WTC11 (cell line): ENCODE measurements at regions not wholly inside any gene's neighbourhood (a gene's known extent, or its start where the extent isn't known, plus 50 kb on each side); places are given as distances from the start of the nearest gene placed in this dataset.

Experiments
- ATAC-seq: fragments of 200-7000 bp; cut with Tn5 transposase; 2 replicates; pipeline ENCODE4 v1.10.0; 2021; ENCODE audit warnings: mild to moderate bottlenecking, moderate library complexity
- CTCF ChIA-PET: fragments of 300-600 bp; sonication (Branson Sonifier 250); formaldehyde crosslinking; loops from one replicate; lab custom pipeline; 2021; ENCODE audit warnings: antibody characterized with exemption; lab: Charles Lee
- POLR2A ChIA-PET: fragments of 350-600 bp; sonication (Branson Sonifier 250); formaldehyde crosslinking; loops from one replicate; lab custom pipeline; 2021; ENCODE audit warnings: antibody characterized with exemption; lab: Charles Lee
- DNase-seq: peaks from one replicate; pipeline ENCODE4 v3.0.0; 2021; ENCODE audit warnings: low spot score
- H3K27ac Mint-ChIP-seq: 2 replicates; pipeline ENCODE4 v1.8.0; 2021; ENCODE audit warnings: mixed read lengths
- H3K27me3 Mint-ChIP-seq: 2 replicates; pipeline ENCODE4 v1.8.0; 2021; ENCODE audit warnings: low read depth, mild to moderate bottlenecking, moderate library complexity, mixed read lengths
- H3K36me3 Mint-ChIP-seq: 2 replicates; pipeline ENCODE4 v1.8.0; 2021; ENCODE audit warnings: mixed read lengths
- H3K4me1 Mint-ChIP-seq: 2 replicates; pipeline ENCODE4 v1.8.0; 2022; ENCODE audit warnings: mixed read lengths
- H3K4me3 Mint-ChIP-seq: 2 replicates; pipeline ENCODE4 v1.8.0; 2021; ENCODE audit warnings: mild to moderate bottlenecking, moderate library complexity, mixed read lengths
- H3K9me3 Mint-ChIP-seq: 2 replicates; pipeline ENCODE4 v1.8.0; 2021; ENCODE audit warnings: mixed read lengths
- ARID4B ChIP-seq: sonication (generic); formaldehyde crosslinking; IDR thresholded peaks from 2 replicates; pipeline ENCODE4 v1.8.0; 2023; ENCODE audit warnings: missing genetic modification reagents, mild to moderate bottlenecking, borderline replicate concordance
- CBFB ChIP-seq: sonication (generic); formaldehyde crosslinking; IDR thresholded peaks from 2 replicates; pipeline ENCODE4 v1.8.1; 2022; ENCODE audit warnings: mild to moderate bottlenecking, low read depth, missing genetic modification reagents
- CDX4 ChIP-seq: fragments of 250-450 bp; sonication (Bioruptor Pico); IDR thresholded peaks from 2 replicates; pipeline ENCODE4 v1.9.0; 2021; ENCODE audit warnings: moderate library complexity, mild to moderate bottlenecking, inconsistent platforms, borderline replicate concordance
- CREB1 ChIP-seq: sonication (generic); formaldehyde crosslinking; IDR thresholded peaks from 2 replicates; pipeline ENCODE4 v1.8.0; 2023; ENCODE audit warnings: mild to moderate bottlenecking, missing genetic modification reagents
- E2F1 ChIP-seq: sonication (generic); formaldehyde crosslinking; IDR thresholded peaks from 2 replicates; pipeline ENCODE4 v1.8.0; 2022; ENCODE audit warnings: mild to moderate bottlenecking, missing genetic modification reagents
- ELF4 ChIP-seq: sonication (generic); formaldehyde crosslinking; IDR thresholded peaks from 2 replicates; pipeline ENCODE4 v1.8.1; 2022; ENCODE audit warnings: low read depth, mild to moderate bottlenecking, moderate library complexity, missing genetic modification reagents
- FOXJ3 ChIP-seq: sonication (generic); formaldehyde crosslinking; IDR thresholded peaks from 2 replicates; pipeline ENCODE4 v1.9.0; 2021; ENCODE audit warnings: missing genetic modification reagents, mild to moderate bottlenecking, borderline replicate concordance
- GRHL2 ChIP-seq: fragments of 250-450 bp; sonication (Bioruptor Pico); IDR thresholded peaks from 2 replicates; pipeline ENCODE4 v1.8.0; 2022; ENCODE audit warnings: mild to moderate bottlenecking, moderate library complexity; ENCODE audit not compliant: insufficient replicate concordance, severe bottlenecking
- GTF2I ChIP-seq: fragments of 250-450 bp; sonication (Bioruptor Pico); conservative IDR thresholded peaks from 2 replicates; pipeline ENCODE4 v1.4.0; 2021; ENCODE audit warnings: mild to moderate bottlenecking
- MLX ChIP-seq: sonication (generic); formaldehyde crosslinking; IDR thresholded peaks from 2 replicates; pipeline ENCODE4 v1.8.1; 2023; ENCODE audit warnings: mild to moderate bottlenecking, missing genetic modification reagents, moderate library complexity
- MXD4 ChIP-seq: fragments of 250-450 bp; sonication (Bioruptor Pico); IDR thresholded peaks from 2 replicates; pipeline ENCODE4 v1.8.0; 2021; ENCODE audit warnings: mild to moderate bottlenecking, moderate library complexity, borderline replicate concordance
- MYBL2 ChIP-seq: sonication (generic); formaldehyde crosslinking; IDR thresholded peaks from 2 replicates; pipeline ENCODE4 v1.8.1; 2023; ENCODE audit warnings: mild to moderate bottlenecking, moderate library complexity, missing genetic modification reagents
- NFATC4 ChIP-seq: fragments of 250-450 bp; sonication (Bioruptor Pico); IDR thresholded peaks from 2 replicates; pipeline ENCODE4 v1.9.0; 2021; ENCODE audit warnings: mild to moderate bottlenecking
- NFE2L1 ChIP-seq: sonication (generic); formaldehyde crosslinking; IDR thresholded peaks from 2 replicates; pipeline ENCODE4 v1.8.1; 2023; ENCODE audit warnings: missing genetic modification reagents
- NR1H2 ChIP-seq: sonication (generic); formaldehyde crosslinking; IDR thresholded peaks from 2 replicates; pipeline ENCODE4 v1.9.0; 2021; ENCODE audit warnings: mild to moderate bottlenecking, moderate library complexity, missing genetic modification reagents
- OVOL2 ChIP-seq: fragments of 250-450 bp; sonication (Bioruptor Pico); IDR thresholded peaks from 2 replicates; pipeline ENCODE4 v1.9.0; 2021; ENCODE audit warnings: mild to moderate bottlenecking, borderline replicate concordance
- PRRX2 ChIP-seq: fragments of 250-450 bp; sonication (Bioruptor Pico); IDR thresholded peaks from 2 replicates; pipeline ENCODE4 v1.8.0; 2021; ENCODE audit warnings: mild to moderate bottlenecking
- RORB ChIP-seq: fragments of 250-450 bp; sonication (Bioruptor Pico); IDR thresholded peaks from 2 replicates; pipeline ENCODE4 v1.9.0; 2021; ENCODE audit warnings: mild to moderate bottlenecking
- TCF7 ChIP-seq: sonication (generic); formaldehyde crosslinking; IDR thresholded peaks from 2 replicates; pipeline ENCODE4 v1.8.0; 2022; ENCODE audit warnings: mild to moderate bottlenecking, low read depth, missing genetic modification reagents, moderate library complexity
- TEAD1 ChIP-seq: sonication (generic); formaldehyde crosslinking; IDR thresholded peaks from 2 replicates; pipeline ENCODE4 v1.8.0; 2022; ENCODE audit warnings: mild to moderate bottlenecking, missing genetic modification reagents
- TP53 ChIP-seq: sonication (generic); formaldehyde crosslinking; IDR thresholded peaks from 2 replicates; pipeline ENCODE4 v1.8.1; 2023; ENCODE audit warnings: mild to moderate bottlenecking, missing genetic modification reagents
- ZNF121 ChIP-seq: sonication (generic); formaldehyde crosslinking; IDR thresholded peaks from 2 replicates; pipeline ENCODE4 v1.8.0; 2023; ENCODE audit warnings: missing genetic modification reagents
- ZNF219 ChIP-seq: sonication (generic); formaldehyde crosslinking; IDR thresholded peaks from 2 replicates; pipeline ENCODE4 v1.8.0; 2023; ENCODE audit warnings: missing genetic modification reagents, mild to moderate bottlenecking, borderline replicate concordance
- ZNF263 ChIP-seq: sonication (generic); formaldehyde crosslinking; IDR thresholded peaks from 2 replicates; pipeline ENCODE4 v1.8.1; 2022; ENCODE audit warnings: low read depth, mild to moderate bottlenecking, moderate library complexity, missing genetic modification reagents
- ZNF281 ChIP-seq: sonication (generic); formaldehyde crosslinking; IDR thresholded peaks from 2 replicates; pipeline ENCODE4 v1.8.0; 2023; ENCODE audit warnings: mild to moderate bottlenecking, missing genetic modification reagents
- ZNF317 ChIP-seq: sonication (generic); formaldehyde crosslinking; IDR thresholded peaks from 2 replicates; pipeline ENCODE4 v1.8.1; 2023; ENCODE audit warnings: low read depth, mild to moderate bottlenecking, moderate library complexity, missing genetic modification reagents, borderline replicate concordance

GRCh38 chr20:54922636-54923035, 447.2 kb downstream of the DOK5 start:
- H3K4me1 Mint-ChIP-seq = no peaks in the 10 kb centered on the region
- H3K36me3 Mint-ChIP-seq = peaks cover 65% of the 10 kb centered on the region
- peaks cover 4% of the 10 kb centered on the region for H3K27me3 Mint-ChIP-seq
- ATAC-seq = no peak
- TF ChIP-seq MLX (CRISPR knock-in tag) = no peak
- no peak for TF ChIP-seq OVOL2
- no peak for DNase-seq
- ChIA-PET POLR2A (no interaction called here), CTCF (no interaction called here)
- peaks cover 88% of the 10 kb centered on the region for H3K9me3 Mint-ChIP-seq
- no peak overlapping the region for H3K4me3 Mint-ChIP-seq
- H3K27ac Mint-ChIP-seq = no peak overlapping the region

GRCh38 chr20:54922096-54922495, 446.7 kb downstream of the DOK5 start:
- POLR2A ChIA-PET = no interaction called here

GRCh38 chr20:54920491-54920890, 445.1 kb downstream of the DOK5 start:
- peaks cover 73% of the 10 kb centered on the region for H3K36me3 Mint-ChIP-seq
- no peaks in the 10 kb centered on the region for H3K4me1 Mint-ChIP-seq
- no peak overlapping the region for H3K4me3 Mint-ChIP-seq
- ChIA-PET CTCF (no interaction called here), POLR2A (no interaction called here)
- peaks cover 91% of the 10 kb centered on the region for H3K9me3 Mint-ChIP-seq
- H3K27ac Mint-ChIP-seq = no peak overlapping the region
- DNase-seq (no peak), ATAC-seq (no peak)
- peaks cover 5% of the 10 kb centered on the region for H3K27me3 Mint-ChIP-seq
- TF ChIP-seq CBFB (no peak), CREB1 (no peak), CDX4 (no peak), FOXJ3 (CRISPR knock-in tag) (no peak), NFATC4 (CRISPR knock-in tag) (no peak), ARID4B (CRISPR knock-in tag) (no peak), PRRX2 (no peak), NFE2L1 (no peak)

More at GRCh38 chr20:54922096-54922495, 446.7 kb downstream of the DOK5 start:
- CTCF ChIA-PET = no interaction called here
- no peak for TF ChIP-seq ZNF121 (CRISPR knock-in tag)
- TF ChIP-seq ZNF219 (CRISPR knock-in tag) = no peak
- TF ChIP-seq GTF2I (CRISPR knock-in tag) = no peak
- TF ChIP-seq MYBL2 (CRISPR knock-in tag) = no peak
- TF ChIP-seq TP53 (CRISPR knock-in tag) = no peak
- TF ChIP-seq MLX (CRISPR knock-in tag) = no peak
- TF ChIP-seq ZNF281 (CRISPR knock-in tag) = no peak
- TF ChIP-seq ELF4 (CRISPR knock-in tag) = no peak
- TF ChIP-seq ZNF317 (CRISPR knock-in tag) = no peak
- no peak for TF ChIP-seq ZNF263 (CRISPR knock-in tag)
- TF ChIP-seq RORB (CRISPR knock-in tag) = no peak
- no peak for TF ChIP-seq TEAD1
- no peak for TF ChIP-seq TCF7 (CRISPR knock-in tag)
- no peak for TF ChIP-seq NR1H2
- no peak for TF ChIP-seq NFATC4 (CRISPR knock-in tag)
- TF ChIP-seq MXD4 (CRISPR knock-in tag) = no peak
- no peak for TF ChIP-seq GRHL2 (CRISPR knock-in tag)
- TF ChIP-seq E2F1 (CRISPR knock-in tag) = no peak
- Mint-ChIP-seq H3K36me3 (peaks cover 66% of the 10 kb centered on the region), H3K9me3 (peaks cover 88% of the 10 kb centered on the region), H3K4me1 (no peaks in the 10 kb centered on the region), H3K4me3 (no peak overlapping the region), H3K27ac (no peak overlapping the region), H3K27me3 (peaks cover 5% of the 10 kb centered on the region)
- DNase-seq (no peak), ATAC-seq (no peak)
